ENCODE measurements at regions not wholly inside any gene's neighbourhood (a gene's known extent, or its start where the extent isn't known, plus 50 kb on each side); places are given as distances from the start of the nearest gene placed in this dataset.

GRCh38 chr15:58285212-58285920, 146.4 kb upstream of the LIPC start:
- H3K9me3 Mint-ChIP-seq, result no peaks in the 10 kb centered on the region

GRCh38 chr15:58285921-58286278, 145.9 kb upstream of the LIPC start:
- Mint-ChIP-seq H3K27me3 (ENCODE audit: low read depth in 2 of 2) (peaks cover 0 to 5% of the 10 kb centered on the region in 2 donors), H3K36me3 (no peaks in the 10 kb centered on the region), H3K4me1 (peaks cover 4 to 16% of the 10 kb centered on the region in 2 donors), H3K4me3 (no peak overlapping the region), H3K27ac (no peak overlapping the region), H3K9me3 (no peaks in the 10 kb centered on the region)
- H3K4me1 ChIP-seq (ENCODE audit: control insufficient read depth, insufficient read depth, low read length), result no peaks in the 10 kb centered on the region
- intact Hi-C loops (cut with micrococcal nuclease), result no loop called here
- DNase-seq (no peak), ATAC-seq (no peak)
- no peaks in the 10 kb centered on the region for H3K9me3 ChIP-seq (ENCODE audit: control insufficient read depth, insufficient read depth, low read length)
- H3K4me3 ChIP-seq (ENCODE audit: low read length), result no peak overlapping the region
- H3K27me3 ChIP-seq (ENCODE audit: control insufficient read depth, insufficient read depth, low read length), result no peaks in the 10 kb centered on the region
- TF ChIP-seq, protein P1, sequence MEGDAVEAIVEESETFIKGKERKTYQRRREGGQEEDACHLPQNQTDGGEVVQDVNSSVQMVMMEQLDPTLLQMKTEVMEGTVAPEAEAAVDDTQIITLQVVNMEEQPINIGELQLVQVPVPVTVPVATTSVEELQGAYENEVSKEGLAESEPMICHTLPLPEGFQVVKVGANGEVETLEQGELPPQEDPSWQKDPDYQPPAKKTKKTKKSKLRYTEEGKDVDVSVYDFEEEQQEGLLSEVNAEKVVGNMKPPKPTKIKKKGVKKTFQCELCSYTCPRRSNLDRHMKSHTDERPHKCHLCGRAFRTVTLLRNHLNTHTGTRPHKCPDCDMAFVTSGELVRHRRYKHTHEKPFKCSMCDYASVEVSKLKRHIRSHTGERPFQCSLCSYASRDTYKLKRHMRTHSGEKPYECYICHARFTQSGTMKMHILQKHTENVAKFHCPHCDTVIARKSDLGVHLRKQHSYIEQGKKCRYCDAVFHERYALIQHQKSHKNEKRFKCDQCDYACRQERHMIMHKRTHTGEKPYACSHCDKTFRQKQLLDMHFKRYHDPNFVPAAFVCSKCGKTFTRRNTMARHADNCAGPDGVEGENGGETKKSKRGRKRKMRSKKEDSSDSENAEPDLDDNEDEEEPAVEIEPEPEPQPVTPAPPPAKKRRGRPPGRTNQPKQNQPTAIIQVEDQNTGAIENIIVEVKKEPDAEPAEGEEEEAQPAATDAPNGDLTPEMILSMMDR (IDR thresholded peaks at IDR 0.05), result no peak
- no CpG with 5 or more reads among the region's 2 CpGs for WGBS (ENCODE audit: insufficient coverage)
- no peak overlapping the region for H3K27ac ChIP-seq (ENCODE audit: low read length)
- H3K36me3 ChIP-seq (ENCODE audit: control insufficient read depth, insufficient read depth, low read length), result no peaks in the 10 kb centered on the region

More at GRCh38 chr15:58285212-58285920, 146.4 kb upstream of the LIPC start:
- H3K4me3 ChIP-seq (ENCODE audit: low read length), result no peak overlapping the region
- ATAC-seq, result no peak
- no peaks in the 10 kb centered on the region for H3K36me3 ChIP-seq (ENCODE audit: control insufficient read depth, insufficient read depth, low read length)
- H3K27me3 ChIP-seq (ENCODE audit: control insufficient read depth, insufficient read depth, low read length), result no peaks in the 10 kb centered on the region
- Mint-ChIP-seq H3K4me1 (peaks cover 4 to 11% of the 10 kb centered on the region in 2 donors), H3K27ac (no peak overlapping the region), H3K36me3 (no peaks in the 10 kb centered on the region), H3K27me3 (ENCODE audit: low read depth in 2 of 2) (peaks cover 0 to 5% of the 10 kb centered on the region in 2 donors), H3K4me3 (no peak overlapping the region)
- DNase-seq, result no peak
- intact Hi-C loops (cut with micrococcal nuclease), result no loop called here
- no peaks in the 10 kb centered on the region for H3K4me1 ChIP-seq (ENCODE audit: control insufficient read depth, insufficient read depth, low read length)
- H3K9me3 ChIP-seq (ENCODE audit: control insufficient read depth, insufficient read depth, low read length), result no peaks in the 10 kb centered on the region
- WGBS (ENCODE audit: insufficient coverage), result 88% methylated on average over 11 of the region's 11 CpGs
- no peak overlapping the region for H3K27ac ChIP-seq (ENCODE audit: low read length)
- TF ChIP-seq, protein P1 (IDR thresholded peaks at IDR 0.05), result no peak

- H3K4me1 Mint-ChIP-seq, result peaks cover 4 to 17% of the 10 kb centered on the region in 2 donors
- 65% methylated on average over 4 of the region's 4 CpGs for WGBS (ENCODE audit: insufficient coverage)
- H3K36me3 Mint-ChIP-seq, result no peaks in the 10 kb centered on the region
Observed at GRCh38 chr15:58286523-58286922, 145.3 kb upstream of the LIPC start.

More at GRCh38 chr15:58286523-58286922, 145.3 kb upstream of the LIPC start:
- TF ChIP-seq, protein P1 (IDR thresholded peaks at IDR 0.05), result no peak
- intact Hi-C loops (cut with micrococcal nuclease), result no loop called here
- Mint-ChIP-seq H3K9me3 (no peaks in the 10 kb centered on the region), H3K27me3 (ENCODE audit: low read depth in 2 of 2) (no peaks in the 10 kb centered on the region), H3K27ac (no peak overlapping the region), H3K4me3 (no peak overlapping the region)
- DNase-seq, result no peak
- H3K27me3 ChIP-seq (ENCODE audit: control insufficient read depth, insufficient read depth, low read length), result no peaks in the 10 kb centered on the region
- no peaks in the 10 kb centered on the region for H3K9me3 ChIP-seq (ENCODE audit: control insufficient read depth, insufficient read depth, low read length)
- no peak overlapping the region for H3K4me3 ChIP-seq (ENCODE audit: low read length)
- ATAC-seq, result no peak
- no peaks in the 10 kb centered on the region for H3K4me1 ChIP-seq (ENCODE audit: control insufficient read depth, insufficient read depth, low read length)
- H3K36me3 ChIP-seq (ENCODE audit: control insufficient read depth, insufficient read depth, low read length), result no peaks in the 10 kb centered on the region
- H3K27ac ChIP-seq (ENCODE audit: low read length), result no peak overlapping the region

All from natural killer cell (primary cell).